Psoas muscle (tissue), 7 donors: ENCODE measurements at regions not wholly inside any gene's neighbourhood (a gene's known extent, or its start where the extent isn't known, plus 50 kb on each side); places are given as distances from the start of the nearest gene placed in this dataset.

Experiments
- ATAC-seq, 4 donors: fragments of 200-7000 bp; cut with Tn5 transposase; one replicate each; pipeline ENCODE4 v1.9.1; 2020; ENCODE audit warnings: moderate library complexity in 3 of 4, mild to moderate bottlenecking in 2 of 4
- DNase-seq, 2 donors: peaks; one replicate each; pipeline ENCODE4 v3.0.0-alpha.2; 2020
- H3K27ac ChIP-seq: fragments of 200-600 bp; one replicate; pipeline ENCODE4 v1.8.0; 2022
- H3K27me3 ChIP-seq, 3 donors: fragments of 200-600 bp in 1 of 3; one replicate each; pipeline versions ENCODE4 v1.6.1 to v1.8.0; 2013 to 2022; ENCODE audit warnings: low read length in 2 of 3, mild to moderate bottlenecking in 2 of 3, moderate library complexity in 1 of 3; ENCODE audit not compliant: insufficient read depth in 3 of 3
- H3K36me3 ChIP-seq, 2 donors: fragments of 200-600 bp in 1 of 2; one replicate each; pipeline versions ENCODE4 v1.6.1 to v1.8.0; 2013 to 2022; ENCODE audit warnings: low read depth in 1 of 2, mild to moderate bottlenecking in 1 of 2, moderate library complexity in 1 of 2; ENCODE audit not compliant: insufficient read depth in 1 of 2
- H3K4me1 ChIP-seq: fragments of 200-600 bp; one replicate; pipeline ENCODE4 v1.8.0; 2022
- H3K4me3 ChIP-seq: fragments of 200-600 bp; one replicate; pipeline ENCODE4 v1.8.0; 2022; ENCODE audit warnings: mild to moderate bottlenecking
- H3K9me3 ChIP-seq: fragments of 200-600 bp; one replicate; pipeline ENCODE4 v1.8.0; 2022
- WGBS, 3 donors: extraction: QIAGEN DNeasy Blood & Tissue Kit; methylation state at CpG; one replicate each; pipeline versions ENCODE4 v1.1.6 to v1.1.7; 2013; 5-methylcytosine and 5-hydroxymethylcytosine counted together
- intact Hi-C, 2 donors: fragments of 100-400 bp; cut with DNase I; formaldehyde crosslinking; loops; one replicate each; pipeline versions ENCODE4 v1.11.0 to v1.14.2; 2022
- TF ChIP-seq, protein P1 (sequence below): fragments of 200-600 bp; IDR thresholded peaks from one replicate; pipeline ENCODE4 v1.8.0; 2022; ENCODE audit warnings: antibody characterized with exemption
- donor health status: healthy with polysubstance abuse.
- donor health status: DM: no; HTN: no; CAD: no; lungs with moderate emphysema.
- donor health status: Bipolar disorder and iron deficiency.
- donor health status: healthy.
- donor health status: DM: yes; HTN: yes; CAD: no.
- donor health status: DM: no; HTN: no; CAD: no.
- donor health status: DM: yes; HTN: yes; CAD: no.

DNA sequence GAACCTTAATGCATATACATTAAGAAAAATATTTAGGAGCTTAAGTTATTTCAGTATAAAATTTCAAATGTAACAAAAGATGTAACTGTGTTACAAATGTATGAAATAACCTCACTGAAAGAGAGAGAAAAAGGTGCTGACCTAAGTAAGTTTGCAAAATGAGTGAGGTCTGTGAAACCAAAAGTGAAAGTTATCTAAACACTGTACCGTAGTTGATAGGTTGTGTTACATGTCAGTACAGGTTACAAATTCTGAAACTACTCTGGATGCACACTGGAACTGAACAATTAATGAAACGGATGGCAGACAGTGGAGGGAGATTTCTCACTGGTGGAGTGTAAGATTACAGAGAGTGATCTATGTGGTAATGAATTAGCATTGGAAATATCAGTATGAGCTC is 420.7 kb downstream of the ZNF385D start:
- no peak overlapping the region for H3K27ac ChIP-seq
- H3K9me3 ChIP-seq: no peaks in the 10 kb centered on the region
- ATAC-seq: no peak
- no peaks in the 10 kb centered on the region for H3K4me1 ChIP-seq
- TF ChIP-seq, protein P1, sequence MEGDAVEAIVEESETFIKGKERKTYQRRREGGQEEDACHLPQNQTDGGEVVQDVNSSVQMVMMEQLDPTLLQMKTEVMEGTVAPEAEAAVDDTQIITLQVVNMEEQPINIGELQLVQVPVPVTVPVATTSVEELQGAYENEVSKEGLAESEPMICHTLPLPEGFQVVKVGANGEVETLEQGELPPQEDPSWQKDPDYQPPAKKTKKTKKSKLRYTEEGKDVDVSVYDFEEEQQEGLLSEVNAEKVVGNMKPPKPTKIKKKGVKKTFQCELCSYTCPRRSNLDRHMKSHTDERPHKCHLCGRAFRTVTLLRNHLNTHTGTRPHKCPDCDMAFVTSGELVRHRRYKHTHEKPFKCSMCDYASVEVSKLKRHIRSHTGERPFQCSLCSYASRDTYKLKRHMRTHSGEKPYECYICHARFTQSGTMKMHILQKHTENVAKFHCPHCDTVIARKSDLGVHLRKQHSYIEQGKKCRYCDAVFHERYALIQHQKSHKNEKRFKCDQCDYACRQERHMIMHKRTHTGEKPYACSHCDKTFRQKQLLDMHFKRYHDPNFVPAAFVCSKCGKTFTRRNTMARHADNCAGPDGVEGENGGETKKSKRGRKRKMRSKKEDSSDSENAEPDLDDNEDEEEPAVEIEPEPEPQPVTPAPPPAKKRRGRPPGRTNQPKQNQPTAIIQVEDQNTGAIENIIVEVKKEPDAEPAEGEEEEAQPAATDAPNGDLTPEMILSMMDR: no peak
- WGBS, 3 donors: 16 to 28% (median 17%) methylated on average over 2 of the region's 2 CpGs
- no peak for DNase-seq
- H3K27me3 ChIP-seq: peaks cover 0 to 2% (median 0%) of the 10 kb centered on the region in 3 donors
- peak overlapping the region; percentile 36 for H3K4me3 ChIP-seq
- no peaks in the 10 kb centered on the region for H3K36me3 ChIP-seq
- intact Hi-C loops: no loop called here

DNA sequence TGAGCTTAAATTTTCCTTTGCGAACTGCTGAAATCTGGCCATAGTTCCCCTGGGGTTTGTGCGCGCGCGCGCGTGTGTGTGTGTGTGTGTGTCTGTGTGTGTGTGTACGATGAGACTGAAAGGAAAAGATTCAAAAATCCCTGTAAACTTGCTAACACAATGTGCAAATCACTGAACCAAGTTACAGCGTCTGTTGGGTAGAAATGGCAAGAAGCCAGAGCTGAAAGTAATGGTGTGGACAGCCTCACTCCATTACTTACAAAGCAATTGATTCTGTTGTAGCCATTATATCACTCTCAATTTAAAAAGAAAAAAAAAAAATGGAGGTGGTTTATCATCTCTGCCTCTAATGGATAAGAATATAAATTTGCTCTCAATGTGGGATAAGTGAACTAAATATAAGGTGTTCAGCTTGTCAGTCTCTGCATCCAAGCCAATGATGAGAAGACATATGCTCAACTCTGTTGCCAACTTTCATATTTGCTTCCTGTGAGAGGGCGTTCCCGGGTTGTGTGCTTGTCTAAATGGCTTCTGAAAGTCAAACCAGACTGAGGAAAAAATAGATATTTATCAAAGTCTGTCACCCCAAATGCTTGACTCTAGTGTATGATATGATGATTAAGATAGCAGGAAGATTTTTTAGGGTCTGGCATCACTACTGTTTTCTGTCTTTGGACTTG is 422.2 kb downstream of the ZNF385D start:
- no peak for ATAC-seq
- WGBS, 3 donors: 76 to 81% (median 80%) methylated on average over 11 of the region's 11 CpGs

DNA sequence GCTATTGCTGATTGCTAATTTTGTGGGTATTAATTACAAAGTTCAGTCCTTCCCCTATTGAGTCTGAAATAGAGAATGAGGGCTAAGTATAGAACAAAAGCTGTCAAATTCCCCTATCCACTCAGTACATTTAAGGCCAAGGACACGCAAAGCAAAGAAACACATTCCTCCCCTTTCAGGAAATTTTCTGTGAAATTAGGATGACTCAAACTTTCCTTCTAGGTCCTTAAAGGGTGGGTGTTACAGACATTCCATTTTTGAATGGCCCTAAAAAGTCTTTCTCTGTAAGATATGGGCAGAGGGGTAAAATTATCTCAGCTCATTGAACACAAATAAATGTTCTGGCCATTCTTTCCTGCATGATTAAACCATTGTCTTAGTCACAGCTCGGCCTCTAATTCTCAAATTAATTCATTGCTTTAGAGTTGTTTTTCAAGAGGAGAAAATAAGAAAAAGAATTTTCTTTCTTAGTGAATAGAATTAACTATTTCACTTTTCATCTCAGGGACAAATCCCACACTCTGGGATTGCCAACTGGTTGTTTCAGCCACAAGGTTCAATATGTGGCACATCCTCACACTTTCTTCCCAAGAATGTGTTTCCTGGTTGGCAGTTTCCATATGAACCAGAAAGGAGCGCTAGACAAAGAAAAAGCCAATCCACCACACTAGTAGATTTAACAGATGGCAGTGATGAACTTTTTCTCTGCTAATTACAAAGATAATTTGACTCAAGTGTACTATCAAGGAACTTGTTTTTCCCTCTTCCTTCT is 424.1 kb downstream of the ZNF385D start:
- intact Hi-C loops: no loop called here
- no peaks in the 10 kb centered on the region for H3K9me3 ChIP-seq
- 57 to 66% (median 58%) methylated on average over 3 of the region's 3 CpGs for WGBS, 3 donors
- peaks cover 0 to 2% (median 0%) of the 10 kb centered on the region in 3 donors for H3K27me3 ChIP-seq
- TF ChIP-seq, protein P1: no peak
- no peaks in the 10 kb centered on the region for H3K36me3 ChIP-seq
- DNase-seq (no peak), ATAC-seq (no peak)
- H3K27ac ChIP-seq: no peak overlapping the region
- H3K4me1 ChIP-seq: no peaks in the 10 kb centered on the region
- no peak overlapping the region for H3K4me3 ChIP-seq

More for the DNA sequence above, 422.2 kb downstream of the ZNF385D start:
- intact Hi-C loops: no loop called here
- Histone ChIP-seq H3K27me3 (peaks cover 0 to 2% (median 0%) of the 10 kb centered on the region in 3 donors), H3K4me3 (no peak overlapping the region), H3K9me3 (no peaks in the 10 kb centered on the region), H3K4me1 (no peaks in the 10 kb centered on the region), H3K36me3 (no peaks in the 10 kb centered on the region), H3K27ac (no peak overlapping the region)
- no peak for DNase-seq
- TF ChIP-seq, protein P1: no peak

DNA sequence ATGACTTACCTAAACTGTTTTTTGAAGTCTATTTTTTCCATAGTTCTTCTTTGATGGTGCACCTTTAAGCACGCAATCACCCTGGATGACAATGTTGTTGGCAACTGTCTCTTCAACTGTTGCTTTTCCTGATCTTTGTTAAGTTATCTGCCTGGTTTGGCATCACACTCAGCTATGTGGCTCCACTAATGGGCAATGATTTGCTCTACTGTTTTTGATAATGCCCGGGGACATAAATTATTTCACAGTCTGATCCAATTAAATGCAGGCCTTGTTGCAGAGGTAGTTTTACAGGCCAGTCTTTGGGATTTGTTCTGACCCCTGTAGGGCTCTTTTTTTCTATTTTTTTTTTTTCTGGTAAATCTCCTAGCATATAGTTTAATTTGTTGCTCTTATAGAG is 436.3 kb downstream of the ZNF385D start:
- TF ChIP-seq, protein P1: no peak
- Histone ChIP-seq H3K27ac (no peak overlapping the region), H3K9me3 (peaks cover 3% of the 10 kb centered on the region), H3K36me3 (no peaks in the 10 kb centered on the region), H3K27me3 (no peaks in the 10 kb centered on the region), H3K4me1 (no peaks in the 10 kb centered on the region), H3K4me3 (no peak overlapping the region)
- intact Hi-C loops: no loop called here
- 69 to 86% (median 84%) methylated on average over 2 of the region's 2 CpGs for WGBS, 3 donors
- DNase-seq (no peak), ATAC-seq (no peak)
